GM13976 (cell line): ENCODE measurements at regions not wholly inside any gene's neighbourhood (a gene's known extent, or its start where the extent isn't known, plus 50 kb on each side); places are given as distances from the start of the nearest gene placed in this dataset.

Experiments used
- DNase-seq: peaks from one replicate; pipeline ENCODE4 v3.0.0; 2012; ENCODE audit warnings: low spot score
- in situ Hi-C: fragments of 300-500 bp; cut with MboI; formaldehyde crosslinking; loops from one replicate; pipeline ENCODE4 v1.12.0; 2022; ENCODE audit warnings: low sequenced_read_pairs, mixed read lengths, inconsistent platforms; ENCODE audit not compliant: unreplicated experiment
- TF ChIP-seq, protein P1 (sequence below): IDR thresholded peaks from 2 replicates; pipeline ENCODE4 v1.5.1; 2012; ENCODE audit warnings: borderline replicate concordance, mild to moderate bottlenecking; ENCODE audit not compliant: insufficient read depth; ENCODE audit errors: extremely low read depth, missing control alignments, control extremely low read depth

DNA sequence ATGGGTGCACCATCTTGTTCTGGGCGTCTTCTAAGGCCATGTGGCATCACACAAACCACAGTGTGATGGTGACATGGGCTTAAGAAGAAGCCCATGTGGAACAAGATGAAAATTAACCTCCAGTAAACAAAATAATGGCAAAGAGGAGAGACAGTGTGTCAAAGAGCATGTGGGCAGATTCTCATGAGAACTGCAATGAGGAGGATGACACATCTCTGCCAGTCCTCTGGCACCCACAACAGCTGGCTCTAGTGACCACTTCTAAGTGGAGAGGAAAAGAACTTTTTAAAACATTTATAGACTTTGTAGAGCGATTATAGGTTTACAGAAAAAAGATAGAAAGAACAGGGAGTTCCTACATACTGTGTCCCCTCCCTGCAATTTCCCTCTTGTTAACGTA, 401.4 kb downstream of the ATP23 start:
- TF ChIP-seq, protein P1, sequence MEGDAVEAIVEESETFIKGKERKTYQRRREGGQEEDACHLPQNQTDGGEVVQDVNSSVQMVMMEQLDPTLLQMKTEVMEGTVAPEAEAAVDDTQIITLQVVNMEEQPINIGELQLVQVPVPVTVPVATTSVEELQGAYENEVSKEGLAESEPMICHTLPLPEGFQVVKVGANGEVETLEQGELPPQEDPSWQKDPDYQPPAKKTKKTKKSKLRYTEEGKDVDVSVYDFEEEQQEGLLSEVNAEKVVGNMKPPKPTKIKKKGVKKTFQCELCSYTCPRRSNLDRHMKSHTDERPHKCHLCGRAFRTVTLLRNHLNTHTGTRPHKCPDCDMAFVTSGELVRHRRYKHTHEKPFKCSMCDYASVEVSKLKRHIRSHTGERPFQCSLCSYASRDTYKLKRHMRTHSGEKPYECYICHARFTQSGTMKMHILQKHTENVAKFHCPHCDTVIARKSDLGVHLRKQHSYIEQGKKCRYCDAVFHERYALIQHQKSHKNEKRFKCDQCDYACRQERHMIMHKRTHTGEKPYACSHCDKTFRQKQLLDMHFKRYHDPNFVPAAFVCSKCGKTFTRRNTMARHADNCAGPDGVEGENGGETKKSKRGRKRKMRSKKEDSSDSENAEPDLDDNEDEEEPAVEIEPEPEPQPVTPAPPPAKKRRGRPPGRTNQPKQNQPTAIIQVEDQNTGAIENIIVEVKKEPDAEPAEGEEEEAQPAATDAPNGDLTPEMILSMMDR = no peak
- in situ Hi-C loops = loop anchor here (25.0 kb wide), 1 partner anchor 820 kb away; no protein-coding TSS in a partner anchor
- no peak for DNase-seq

DNA sequence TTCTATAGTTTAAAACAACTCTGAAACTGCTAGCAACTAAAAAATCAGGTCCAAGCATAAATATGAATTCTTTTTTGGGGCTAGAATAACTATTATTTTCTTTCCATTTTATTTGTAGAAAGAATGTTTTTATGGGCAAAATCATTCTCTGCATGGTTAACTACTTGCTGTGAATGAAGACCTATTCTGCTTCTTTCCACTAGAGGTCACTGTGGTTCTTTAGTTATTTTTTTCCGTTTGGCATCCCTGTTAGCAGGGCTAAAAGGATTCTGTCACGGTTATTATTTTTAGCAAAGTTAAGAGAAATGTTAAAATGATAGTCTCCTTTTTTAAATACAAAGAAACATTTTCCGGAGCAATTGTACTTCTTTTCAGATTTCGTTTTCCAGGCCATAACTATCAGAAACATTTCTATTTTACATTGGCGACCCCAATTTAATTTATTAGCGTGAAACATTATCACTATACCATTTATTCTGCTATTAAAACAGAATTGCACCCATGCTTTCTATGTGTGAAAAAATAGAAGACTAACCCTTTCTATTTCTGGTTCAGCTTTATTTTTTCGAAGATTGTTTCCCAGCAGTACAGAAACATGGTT, 404.8 kb downstream of the ATP23 start:
- TF ChIP-seq, protein P1 = peak; percentile 51
- in situ Hi-C loops = loop anchor here (25.0 kb wide), 1 partner anchor 816 kb away; no protein-coding TSS in a partner anchor
- peak; percentile 18 for DNase-seq

DNA sequence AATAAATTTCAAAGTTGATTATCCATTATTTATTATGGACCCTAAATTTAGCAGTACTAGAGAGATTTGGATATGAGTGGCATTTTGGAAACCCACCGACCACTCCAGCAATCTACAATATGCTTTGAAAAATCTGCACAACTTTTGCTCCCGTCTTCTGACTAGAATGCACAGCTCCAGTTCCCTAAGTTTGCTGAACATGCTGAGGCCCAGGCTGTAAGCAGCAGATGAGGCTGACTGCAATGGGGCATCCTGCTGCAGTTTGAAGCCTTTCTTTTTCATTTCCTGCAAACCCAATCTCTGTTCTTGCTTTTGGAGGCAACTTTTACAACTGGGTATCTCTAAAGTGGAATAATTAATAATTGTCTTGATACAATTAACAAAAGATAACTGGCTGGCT, 405.8 kb downstream of the ATP23 start:
- TF ChIP-seq, protein P1 = no peak
- in situ Hi-C loops = loop anchor here (25.0 kb wide), 1 partner anchor 815 kb away; no protein-coding TSS in a partner anchor
- DNase-seq = no peak

DNA sequence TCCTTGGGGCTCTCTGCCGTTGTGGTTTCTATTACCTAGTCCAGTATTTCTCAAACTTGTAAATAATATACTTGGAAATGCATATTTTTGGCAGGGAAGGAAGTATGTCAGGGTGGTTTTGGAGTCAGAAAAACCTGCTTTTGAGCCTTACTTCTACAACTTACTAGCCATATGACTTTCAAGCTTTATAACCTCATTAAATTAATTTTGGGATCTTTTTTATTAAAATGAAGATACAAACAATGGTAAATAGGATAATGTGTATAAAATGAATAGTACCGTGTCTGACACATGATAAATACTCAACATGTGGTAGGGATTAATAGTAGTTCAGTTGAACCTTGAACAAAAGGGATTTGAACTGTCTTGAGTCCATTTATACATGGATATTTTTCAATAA, 406.3 kb downstream of the ATP23 start:
- in situ Hi-C loops = loop anchor here (25.0 kb wide), 1 partner anchor 815 kb away; no protein-coding TSS in a partner anchor
- DNase-seq = no peak
- TF ChIP-seq, protein P1 = no peak

DNA sequence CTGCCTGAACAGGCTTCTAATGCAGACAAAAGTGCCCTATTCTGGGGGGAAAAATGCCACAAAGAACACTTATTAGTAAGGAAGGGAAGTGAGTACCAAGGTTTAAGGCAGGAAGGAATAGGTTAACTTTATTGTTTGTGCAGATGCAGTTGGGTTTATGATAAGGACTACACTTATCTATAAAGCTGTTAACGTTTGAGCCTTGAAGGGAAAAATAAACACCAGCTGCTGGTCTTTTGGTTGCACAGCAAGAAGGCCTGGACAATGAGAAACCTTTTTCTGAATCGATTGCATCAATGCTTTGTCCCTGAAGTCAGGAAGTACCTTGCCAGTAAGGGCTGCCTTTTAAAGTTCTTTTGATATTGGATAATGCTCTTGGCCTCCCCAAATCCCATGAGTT, 407.8 kb downstream of the ATP23 start:
- TF ChIP-seq, protein P1 = no peak
- no peak for DNase-seq
- in situ Hi-C loops = loop anchor here (25.0 kb wide), 1 partner anchor 813 kb away; no protein-coding TSS in a partner anchor

DNA sequence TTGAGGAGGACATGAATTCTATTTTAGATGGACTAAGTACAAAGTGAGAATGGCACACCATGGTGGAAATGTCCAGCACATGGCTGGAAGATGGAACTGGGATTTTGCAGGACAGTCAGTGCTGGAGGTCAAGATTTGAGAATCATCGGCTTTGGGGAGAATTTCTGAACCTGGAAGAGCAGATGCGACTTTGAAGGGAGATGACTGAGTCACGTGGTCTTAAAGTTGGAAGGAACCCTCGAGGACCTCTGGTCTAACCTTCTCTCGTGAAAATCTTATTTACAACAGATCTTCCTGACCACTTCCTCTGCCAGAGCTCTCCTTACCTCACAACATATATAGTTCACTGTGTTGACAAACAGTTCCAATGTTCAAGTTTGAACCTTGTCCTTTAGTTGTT, 415.4 kb downstream of the ATP23 start:
- in situ Hi-C loops = no loop called here
- TF ChIP-seq, protein P1 = no peak
- DNase-seq = no peak
